ENCODE measurements at regions not wholly inside any gene's neighbourhood (a gene's known extent, or its start where the extent isn't known, plus 50 kb on each side); places are given as distances from the start of the nearest gene placed in this dataset.
"Not testable (repeated sequence)": the region's sequence is repeated elsewhere in the genome, so short reads cannot be mapped to it uniquely, and the experiment has no call there.

DNA sequence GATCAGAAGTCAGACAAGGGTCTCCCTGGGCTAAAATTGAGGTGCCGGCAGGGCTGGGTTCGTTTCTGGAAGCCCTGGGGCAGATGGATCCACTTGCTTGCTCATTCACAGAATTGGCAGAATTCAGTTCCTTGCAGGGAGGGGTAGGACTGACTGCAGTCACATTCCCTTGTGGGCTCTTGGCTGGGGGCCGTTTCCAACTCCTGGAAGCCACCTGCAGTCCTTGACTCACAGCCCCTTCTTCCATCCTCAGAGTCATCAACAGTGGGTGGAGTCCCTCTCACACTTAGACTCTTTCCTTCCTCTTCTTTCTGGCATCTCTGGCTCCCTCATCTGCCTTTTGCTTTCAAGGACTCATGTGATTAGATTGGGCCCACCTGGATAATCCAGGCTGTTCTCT, 54.6 kb upstream of the NANOS1 start:
- no peaks in the 10 kb centered on the region for H3K9me2 ChIP-seq
- H3F3A ChIP-seq (replicated peaks; ENCODE audit: insufficient read depth), result no peaks in the 10 kb centered on the region
- TF ChIP-seq PBX3 (IDR thresholded peaks at IDR 0.05) (no peak), NFIC (IDR thresholded peaks at IDR 0.05; ENCODE audit: borderline replicate concordance) (no peak), POLR2AphosphoS5 (IDR thresholded peaks at IDR 0.05; ENCODE audit: low read depth, low read length) (no peak), USF1 (IDR thresholded peaks at IDR 0.05; ENCODE audit: borderline replicate concordance, low read depth) (no peak), RCOR1 (IDR thresholded peaks at IDR 0.05; ENCODE audit: low read length) (no peak), RAD21 (IDR thresholded peaks at IDR 0.05; ENCODE audit: low read length) (no peak), EZH2phosphoT487 (IDR thresholded peaks at IDR 0.05; ENCODE audit: borderline replicate concordance, low read depth) (no peak)
- peaks cover 0 to 4% of the 10 kb centered on the region in 2 experiments; a peak in 1 of 4 replicates for H3K4me1 ChIP-seq (ENCODE audit: control insufficient read depth in 1 of 2, insufficient read depth in 2 of 2, low read depth in 1 of 2, low read length in 1 of 2)
- DNase-seq, result no peak
- no peaks in the 10 kb centered on the region for H3K9me3 ChIP-seq
- ChIA-PET CTCF (no interaction called here), POLR2A (no interaction called here)
- no peak overlapping the region for H3K4me3 ChIP-seq (ENCODE audit: low read depth in 2 of 2, low read length in 1 of 2)
- 38% methylated on average over 3 of the region's 3 CpGs for WGBS (ENCODE audit: low lambda C conversion rate)
- H2AFZ ChIP-seq (ENCODE audit: low read depth), result no peak overlapping the region
- H3K4me2 ChIP-seq, result no peak overlapping the region
- no peaks in the 10 kb centered on the region for H3K36me3 ChIP-seq (replicated peaks in 1 of 2; ENCODE audit: control insufficient read depth in 1 of 2, insufficient read depth in 2 of 2, low read length in 1 of 2)
- H3K79me2 ChIP-seq (ENCODE audit: insufficient read depth), result no peaks in the 10 kb centered on the region
- H3K9ac ChIP-seq, result no peak overlapping the region
- H3K27me3 ChIP-seq (ENCODE audit: insufficient read depth), result no peaks in the 10 kb centered on the region
- no peak overlapping the region for H3K27ac ChIP-seq (ENCODE audit: low read depth in 2 of 2, low read length in 1 of 2)
- H4K20me1 ChIP-seq (ENCODE audit: insufficient read depth), result no peaks in the 10 kb centered on the region

- POLR2A ChIA-PET; H3K4me1 ChIP-seq (ENCODE audit: control insufficient read depth in 1 of 2, insufficient read depth in 2 of 2, low read depth in 1 of 2, low read length in 1 of 2); H3K27ac ChIP-seq (ENCODE audit: low read depth in 2 of 2, low read length in 1 of 2); DNase-seq; H2AFZ ChIP-seq (ENCODE audit: low read depth); H3K4me2 ChIP-seq; H3K27me3 ChIP-seq (ENCODE audit: insufficient read depth); H3K4me3 ChIP-seq (ENCODE audit: low read depth in 2 of 2, low read length in 1 of 2); H4K20me1 ChIP-seq (ENCODE audit: insufficient read depth); H3K9ac ChIP-seq; H3K9me3 ChIP-seq; H3K36me3 ChIP-seq (replicated peaks in 1 of 2; ENCODE audit: control insufficient read depth in 1 of 2, insufficient read depth in 2 of 2, low read length in 1 of 2); H3F3A ChIP-seq (replicated peaks; ENCODE audit: insufficient read depth); H3K9me2 ChIP-seq; CTCF ChIA-PET; H3K79me2 ChIP-seq (ENCODE audit: insufficient read depth): not testable (repeated sequence)
- 52% methylated on average over 3 of the region's 3 CpGs for WGBS (ENCODE audit: low lambda C conversion rate)
These were observed 53.3 kb upstream of the NANOS1 start for GRCh38 chr10:118976219-118976618.

DNA sequence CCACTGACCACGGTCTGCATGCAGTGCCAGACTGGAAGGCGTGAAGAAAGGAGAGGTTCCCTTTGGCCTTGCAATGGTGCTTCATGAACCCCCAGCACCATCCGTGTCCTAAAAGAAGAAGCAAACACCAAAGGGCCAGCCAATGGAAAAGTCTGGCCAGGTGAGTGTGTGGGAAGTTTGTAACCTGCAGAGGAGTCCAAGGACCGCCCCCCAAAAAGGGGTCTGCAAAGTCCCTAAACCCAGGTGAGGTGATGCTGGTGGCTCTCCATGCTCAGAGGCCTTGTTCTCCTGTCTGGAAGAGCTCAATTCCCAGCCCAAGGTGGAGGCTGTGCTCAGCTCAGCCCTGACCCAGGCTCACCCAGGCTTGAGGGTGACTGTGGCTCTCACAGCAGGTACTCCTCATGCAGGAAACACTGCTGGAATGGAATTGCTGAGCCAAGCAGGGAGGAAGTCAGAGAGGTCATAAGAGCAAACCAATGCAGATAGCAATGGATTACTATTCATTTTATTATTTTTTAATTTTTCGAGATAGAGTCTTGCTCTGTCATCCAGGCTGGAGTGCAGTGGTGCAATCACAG, 52.4 kb upstream of the NANOS1 start:
- ChIA-PET POLR2A (no interaction called here), CTCF (no interaction called here)
- H3F3A ChIP-seq (replicated peaks; ENCODE audit: insufficient read depth), result no peaks in the 10 kb centered on the region
- H3K4me2 ChIP-seq, result no peak overlapping the region
- H3K9ac ChIP-seq, result no peak overlapping the region
- no peaks in the 10 kb centered on the region; the same call in 1 of the 2 replicates for H3K27me3 ChIP-seq (ENCODE audit: insufficient read depth)
- H3K9me3 ChIP-seq, result no peaks in the 10 kb centered on the region
- no peak overlapping the region for H2AFZ ChIP-seq (ENCODE audit: low read depth)
- H3K4me3 ChIP-seq (ENCODE audit: low read depth in 2 of 2, low read length in 1 of 2), result no peak overlapping the region
- H3K4me1 ChIP-seq (ENCODE audit: control insufficient read depth in 1 of 2, insufficient read depth in 2 of 2, low read depth in 1 of 2, low read length in 1 of 2), result peaks cover 0 to 4% of the 10 kb centered on the region in 2 experiments; a peak in 1 of 4 replicates
- no peak overlapping the region for H3K27ac ChIP-seq (ENCODE audit: low read depth in 2 of 2, low read length in 1 of 2)
- no peaks in the 10 kb centered on the region for H3K9me2 ChIP-seq
- WGBS (ENCODE audit: low lambda C conversion rate), result 51% methylated on average over 5 of the region's 5 CpGs
- DNase-seq, result no peak
- no peaks in the 10 kb centered on the region for H3K79me2 ChIP-seq (ENCODE audit: insufficient read depth)
- no peak for TF ChIP-seq TCF12 (IDR thresholded peaks at IDR 0.05)
- no peaks in the 10 kb centered on the region for H4K20me1 ChIP-seq (ENCODE audit: insufficient read depth)
- H3K36me3 ChIP-seq (replicated peaks in 1 of 2; ENCODE audit: control insufficient read depth in 1 of 2, insufficient read depth in 2 of 2, low read length in 1 of 2), result no peaks in the 10 kb centered on the region
